ENCODE measurements at regions not wholly inside any gene's neighbourhood (a gene's known extent, or its start where the extent isn't known, plus 50 kb on each side); places are given as distances from the start of the nearest gene placed in this dataset.

DNA sequence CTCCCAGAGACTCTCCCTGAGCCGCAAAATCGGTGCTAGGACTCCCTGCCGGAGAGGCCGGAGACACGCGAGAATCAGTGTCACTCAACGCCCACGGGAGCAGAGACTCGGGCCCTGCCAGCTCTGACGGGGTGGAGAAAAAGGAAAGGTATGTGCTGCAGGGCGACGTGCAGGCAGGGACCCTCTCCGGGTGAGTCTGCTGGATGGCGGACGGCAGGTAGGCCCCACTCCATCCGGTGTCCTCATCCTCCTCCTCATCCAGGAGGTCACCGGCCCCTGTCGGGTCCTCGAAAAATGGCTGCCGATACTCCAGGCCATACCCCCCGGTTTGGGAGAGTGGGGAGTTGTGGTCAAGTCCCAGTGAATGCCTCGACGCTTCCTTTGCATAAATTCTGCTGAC lies 110.7 kb downstream of the PMAIP1 start:
- H2AFZ ChIP-seq (ENCODE audit: low read depth) = no peak overlapping the region
- H3K4me3 ChIP-seq (IDR thresholded peaks at IDR 0.05; ENCODE audit: insufficient read depth, low read depth, low read length) = no peak overlapping the region
- no peak overlapping the region for H3K9ac ChIP-seq
- H3K4me2 ChIP-seq = no peak overlapping the region
- no peaks in the 10 kb centered on the region for H3K27me3 ChIP-seq (ENCODE audit: insufficient read depth, low read depth)
- H3K4me1 ChIP-seq (ENCODE audit: low read depth, poor library complexity, severe bottlenecking) = no peaks in the 10 kb centered on the region
- H3K79me2 ChIP-seq (ENCODE audit: insufficient read depth, low read depth) = no peaks in the 10 kb centered on the region
- TF ChIP-seq, protein P1, sequence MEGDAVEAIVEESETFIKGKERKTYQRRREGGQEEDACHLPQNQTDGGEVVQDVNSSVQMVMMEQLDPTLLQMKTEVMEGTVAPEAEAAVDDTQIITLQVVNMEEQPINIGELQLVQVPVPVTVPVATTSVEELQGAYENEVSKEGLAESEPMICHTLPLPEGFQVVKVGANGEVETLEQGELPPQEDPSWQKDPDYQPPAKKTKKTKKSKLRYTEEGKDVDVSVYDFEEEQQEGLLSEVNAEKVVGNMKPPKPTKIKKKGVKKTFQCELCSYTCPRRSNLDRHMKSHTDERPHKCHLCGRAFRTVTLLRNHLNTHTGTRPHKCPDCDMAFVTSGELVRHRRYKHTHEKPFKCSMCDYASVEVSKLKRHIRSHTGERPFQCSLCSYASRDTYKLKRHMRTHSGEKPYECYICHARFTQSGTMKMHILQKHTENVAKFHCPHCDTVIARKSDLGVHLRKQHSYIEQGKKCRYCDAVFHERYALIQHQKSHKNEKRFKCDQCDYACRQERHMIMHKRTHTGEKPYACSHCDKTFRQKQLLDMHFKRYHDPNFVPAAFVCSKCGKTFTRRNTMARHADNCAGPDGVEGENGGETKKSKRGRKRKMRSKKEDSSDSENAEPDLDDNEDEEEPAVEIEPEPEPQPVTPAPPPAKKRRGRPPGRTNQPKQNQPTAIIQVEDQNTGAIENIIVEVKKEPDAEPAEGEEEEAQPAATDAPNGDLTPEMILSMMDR (conservative IDR thresholded peaks at IDR 0.05; ENCODE audit: low read depth, low read length) = no peak
- no peaks in the 10 kb centered on the region for H3K36me3 ChIP-seq (ENCODE audit: insufficient read depth)
- H4K20me1 ChIP-seq (ENCODE audit: insufficient read depth) = no peaks in the 10 kb centered on the region
- H3K27ac ChIP-seq = no peak overlapping the region

DNA sequence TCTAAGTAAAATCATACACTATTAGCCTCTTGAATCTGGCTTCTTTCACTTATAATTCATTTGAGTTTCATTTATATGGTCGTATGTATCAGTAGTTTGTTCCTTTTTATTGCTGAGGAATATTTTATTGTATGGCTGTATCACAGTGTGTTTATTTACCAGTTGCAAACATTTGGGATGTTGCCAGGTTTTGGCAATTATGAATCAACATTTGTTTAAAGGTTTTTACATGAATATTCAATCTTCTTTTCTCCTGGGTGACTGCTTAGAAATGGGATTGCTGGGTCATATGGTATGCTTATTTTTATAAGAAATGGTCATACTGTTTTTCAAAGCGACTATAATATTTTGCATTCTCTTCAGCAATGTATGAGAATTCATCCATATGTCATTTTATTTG lies 107.9 kb downstream of the PMAIP1 start:
- Histone ChIP-seq H3K27ac (no peak overlapping the region), H3K79me2 (ENCODE audit: insufficient read depth, low read depth) (no peaks in the 10 kb centered on the region), H4K20me1 (ENCODE audit: insufficient read depth) (no peaks in the 10 kb centered on the region), H3K4me3 (IDR thresholded peaks at IDR 0.05; ENCODE audit: insufficient read depth, low read depth, low read length) (no peak overlapping the region), H2AFZ (ENCODE audit: low read depth) (no peak overlapping the region), H3K36me3 (ENCODE audit: insufficient read depth) (no peaks in the 10 kb centered on the region), H3K4me2 (no peak overlapping the region), H3K27me3 (ENCODE audit: insufficient read depth, low read depth) (no peaks in the 10 kb centered on the region), H3K9ac (no peak overlapping the region), H3K4me1 (ENCODE audit: low read depth, poor library complexity, severe bottlenecking) (no peaks in the 10 kb centered on the region)
- TF ChIP-seq, protein P1 (conservative IDR thresholded peaks at IDR 0.05; ENCODE audit: low read depth, low read length) = no peak

DNA sequence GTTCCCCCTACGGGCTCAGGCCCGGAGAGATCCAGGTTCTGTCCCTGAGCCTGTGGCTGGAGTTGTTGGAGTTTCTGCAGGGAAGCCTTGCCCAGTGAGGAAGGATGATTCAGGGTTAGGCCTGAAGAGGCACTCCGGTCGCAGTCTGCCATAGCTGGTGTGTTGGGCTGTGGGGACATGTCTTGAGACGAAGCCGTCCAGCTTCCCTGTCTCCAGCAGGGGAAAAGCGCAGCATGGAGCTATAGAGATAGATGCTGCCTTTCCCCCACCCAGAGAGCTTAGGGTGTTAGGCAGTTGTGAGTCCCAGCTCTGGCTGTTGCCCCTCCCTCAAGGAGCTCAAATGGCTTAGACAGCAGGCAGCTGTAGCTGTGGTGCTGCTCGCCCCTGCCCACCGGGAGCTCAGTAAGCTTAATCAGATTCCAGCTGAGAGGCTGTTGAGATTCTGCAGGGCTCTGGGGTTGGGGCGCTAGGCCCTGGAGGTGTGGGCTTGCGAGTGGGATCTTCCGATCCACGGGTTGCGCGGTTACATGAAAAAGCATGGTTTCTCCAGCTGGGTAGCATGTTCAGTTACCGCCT lies 103.9 kb downstream of the PMAIP1 start:
- H2AFZ ChIP-seq (ENCODE audit: low read depth) = no peak overlapping the region

DNA sequence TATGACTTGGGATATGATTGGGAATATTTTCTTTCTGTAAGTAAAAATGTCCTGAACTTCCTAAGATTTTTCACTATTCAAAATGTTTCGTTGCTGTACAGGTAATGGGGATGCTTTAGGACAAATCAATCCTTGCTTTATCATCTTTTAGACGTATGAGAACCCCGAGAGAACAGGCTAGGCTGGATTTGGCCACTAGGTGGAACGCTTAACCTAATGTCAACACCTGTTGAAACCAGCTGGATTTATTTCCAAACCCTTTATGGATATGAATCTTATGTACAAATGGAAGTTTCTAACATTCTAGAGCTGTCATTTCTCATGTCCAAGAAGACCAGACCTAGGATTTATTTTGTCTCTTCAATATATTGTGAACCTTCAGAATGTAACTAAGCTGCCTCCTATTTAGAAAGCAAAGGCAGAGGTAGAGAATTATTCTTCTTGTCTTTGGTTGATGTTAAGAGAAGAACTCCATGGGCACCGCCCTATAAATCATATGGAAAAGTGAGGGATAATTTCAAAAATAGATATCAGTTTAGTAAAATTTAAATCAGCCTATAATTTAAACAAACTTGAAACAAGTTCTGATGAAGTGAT lies 96.7 kb downstream of the PMAIP1 start:
- TF ChIP-seq, protein P1 (conservative IDR thresholded peaks at IDR 0.05; ENCODE audit: low read depth, low read length) = peak; percentile 98
- H3K4me2 ChIP-seq = no peak overlapping the region
- H3K9ac ChIP-seq = no peak overlapping the region
- no peaks in the 10 kb centered on the region for H3K36me3 ChIP-seq (ENCODE audit: insufficient read depth)
- H3K27ac ChIP-seq = no peak overlapping the region
- no peaks in the 10 kb centered on the region for H3K27me3 ChIP-seq (ENCODE audit: insufficient read depth, low read depth)
- H3K4me3 ChIP-seq (IDR thresholded peaks at IDR 0.05; ENCODE audit: insufficient read depth, low read depth, low read length) = no peak overlapping the region
- no peak overlapping the region for H2AFZ ChIP-seq (ENCODE audit: low read depth)
- H4K20me1 ChIP-seq (ENCODE audit: insufficient read depth) = no peaks in the 10 kb centered on the region
- no peaks in the 10 kb centered on the region for H3K79me2 ChIP-seq (ENCODE audit: insufficient read depth, low read depth)
- H3K4me1 ChIP-seq (ENCODE audit: low read depth, poor library complexity, severe bottlenecking) = no peaks in the 10 kb centered on the region

More for the DNA sequence above, 103.9 kb downstream of the PMAIP1 start:
- H4K20me1 ChIP-seq (ENCODE audit: insufficient read depth) = no peaks in the 10 kb centered on the region
- H3K4me3 ChIP-seq (IDR thresholded peaks at IDR 0.05; ENCODE audit: insufficient read depth, low read depth, low read length) = no peak overlapping the region
- H3K36me3 ChIP-seq (ENCODE audit: insufficient read depth) = no peaks in the 10 kb centered on the region
- no peak overlapping the region for H3K9ac ChIP-seq
- H3K4me2 ChIP-seq = no peak overlapping the region
- no peaks in the 10 kb centered on the region for H3K79me2 ChIP-seq (ENCODE audit: insufficient read depth, low read depth)
- no peaks in the 10 kb centered on the region for H3K27me3 ChIP-seq (ENCODE audit: insufficient read depth, low read depth)
- H3K4me1 ChIP-seq (ENCODE audit: low read depth, poor library complexity, severe bottlenecking) = no peaks in the 10 kb centered on the region
- TF ChIP-seq, protein P1 (conservative IDR thresholded peaks at IDR 0.05; ENCODE audit: low read depth, low read length) = no peak
- no peak overlapping the region for H3K27ac ChIP-seq
